Panc1 (cell line): ENCODE measurements at regions not wholly inside any gene's neighbourhood (a gene's known extent, or its start where the extent isn't known, plus 50 kb on each side); places are given as distances from the start of the nearest gene placed in this dataset.

ENCODE experiments used
- ATAC-seq: fragments of 200-7000 bp; cut with Tn5 transposase; 2 replicates; pipeline ENCODE4 v1.9.1; 2020; ENCODE audit warnings: mild to moderate bottlenecking, moderate library complexity
- BruUV-seq: library from RNA; stranded (reverse); fragments of 400-500 nt; replicated peaks from 2 replicates; lab custom pipeline; 2021; lab: Mats Ljungman, UMichigan
- CTCF ChIA-PET: fragments of 300-600 bp; sonication (Branson Sonifier 250); formaldehyde crosslinking; loops from one replicate; lab custom pipeline; 2022; ENCODE audit warnings: antibody characterized with exemption; lab: Charles Lee
- POLR2A ChIA-PET: fragments of 300-600 bp; sonication (Branson Sonifier 250); formaldehyde crosslinking; loops from one replicate; lab custom pipeline; 2022; ENCODE audit warnings: antibody characterized with exemption; lab: Charles Lee
- DNase-seq: peaks from one replicate; pipeline ENCODE4 v3.0.0-alpha.2; 2010; ENCODE audit warnings: low read depth, low spot score
- H3K27ac ChIP-seq: 2 replicates; pipeline ENCODE4 v1.5.1; 2011; ENCODE audit warnings: mild to moderate bottlenecking, low read length, inconsistent platforms
- H3K27me3 ChIP-seq: fragments of 200-500 bp; sonication (Bioruptor generic); 2 replicates; pipeline ENCODE4 v1.6.0; 2014; ENCODE audit warnings: low read length, inconsistent platforms; ENCODE audit not compliant: control insufficient read depth, insufficient read depth
- H3K36me3 ChIP-seq: fragments of 200-500 bp; sonication (Bioruptor generic); 2 replicates; pipeline ENCODE4 v1.5.1; 2014; ENCODE audit warnings: inconsistent platforms, mild to moderate bottlenecking, low read length, moderate library complexity; ENCODE audit not compliant: control insufficient read depth, insufficient read depth
- H3K4me1 ChIP-seq: 2 replicates; pipeline ENCODE4 v1.5.1; 2011; ENCODE audit warnings: inconsistent platforms, mild to moderate bottlenecking, low read length, moderate library complexity; ENCODE audit not compliant: control insufficient read depth, insufficient read depth
- H3K4me3 ChIP-seq, 2 experiments: 2 replicates each; pipeline ENCODE4 v1.5.1; 2011 to 2012; ENCODE audit warnings: low read depth in 2 of 2, low read length in 2 of 2, mild to moderate bottlenecking in 2 of 2, inconsistent platforms in 1 of 2, moderate library complexity in 1 of 2
- H3K9me3 ChIP-seq: fragments of 200-500 bp; sonication (Bioruptor generic); 2 replicates; pipeline ENCODE4 v1.5.1; 2014; ENCODE audit warnings: low read depth, mild to moderate bottlenecking, inconsistent platforms, low read length, moderate library complexity; ENCODE audit not compliant: control insufficient read depth, insufficient read depth
- POLR2AphosphoS5 ChIP-seq: IDR thresholded peaks from 2 replicates; pipeline ENCODE4 v1.6.1; 2012; ENCODE audit warnings: mild to moderate bottlenecking, low read depth, low read length, moderate library complexity
- SIN3A ChIP-seq: IDR thresholded peaks from 2 replicates; pipeline ENCODE4 v1.6.1; 2012; ENCODE audit warnings: low read depth, mild to moderate bottlenecking, low read length, moderate library complexity, borderline replicate concordance; ENCODE audit not compliant: insufficient read depth
- TCF7L2 ChIP-seq: IDR thresholded peaks from 2 replicates; pipeline ENCODE4 v1.6.1; 2011; ENCODE audit warnings: mild to moderate bottlenecking, low read depth, low read length, inconsistent platforms
- in situ Hi-C: cut with HindIII; loops from 2 replicates; pipeline ENCODE4 v1.10.0; 2016; ENCODE audit warnings: low sequenced_read_pairs, low pct_unique_long_range_greater_than_20kb
- intact Hi-C: fragments of 100-400 bp; cut with micrococcal nuclease; formaldehyde crosslinking; loops from one replicate; pipeline ENCODE4 v1.10.0; 2022; ENCODE audit not compliant: unreplicated experiment
- TF ChIP-seq, protein P1 (sequence below), 2 experiments: IDR thresholded peaks; 2 replicates each; pipeline ENCODE4 v1.6.1; 2011 to 2012; ENCODE audit warnings: low read depth in 2 of 2, control low read depth in 1 of 2, low read length in 1 of 2, mild to moderate bottlenecking in 1 of 2, moderate library complexity in 1 of 2; ENCODE audit not compliant: insufficient read depth in 1 of 2
- TF ChIP-seq, protein P2 (sequence below): fragments of 450-650 bp; IDR thresholded peaks from 2 replicates; pipeline ENCODE4 v1.5.1; 2017; ENCODE audit warnings: mild to moderate bottlenecking

DNA sequence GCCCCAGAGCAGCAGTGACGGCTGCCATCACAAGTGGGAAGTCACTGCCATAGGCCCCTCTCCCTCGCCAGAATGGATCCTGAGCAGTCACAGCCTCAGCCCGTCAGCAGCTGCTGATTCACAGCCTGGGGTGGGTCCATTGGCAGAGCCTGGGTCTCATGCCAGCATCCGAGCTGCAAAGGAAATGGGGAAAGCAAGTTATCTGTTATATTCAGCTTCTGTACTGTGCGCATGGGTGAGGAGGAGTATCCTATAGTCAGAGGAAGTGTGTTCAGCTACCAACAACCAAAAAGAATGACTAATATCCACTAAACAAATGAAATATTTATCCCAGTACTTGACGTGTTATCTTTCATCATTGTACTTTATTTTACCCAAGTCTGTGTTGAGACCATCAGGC lies 119.7 kb downstream of the RCN1 start:
- intact Hi-C loops (no loop called here), in situ Hi-C loops (no loop called here)
- peak; percentile 53; the same call in 1 of the 2 replicates for ATAC-seq
- CTCF ChIA-PET = interaction anchor here (0.6 kb wide), 1 partner anchor 113 kb away, joined by 3 read pairs; no protein-coding TSS in a partner anchor
- BruUV-seq = no TSS peak
- H3K4me1 ChIP-seq = no peaks in the 10 kb centered on the region
- no peak overlapping the region for H3K27ac ChIP-seq
- POLR2A ChIA-PET = no interaction called here
- no peaks in the 10 kb centered on the region for H3K36me3 ChIP-seq
- no peak overlapping the region for H3K4me3 ChIP-seq
- H3K9me3 ChIP-seq = no peaks in the 10 kb centered on the region
- TF ChIP-seq SIN3A (no peak), TCF7L2 (no peak), POLR2AphosphoS5 (no peak)
- TF ChIP-seq, protein P1, sequence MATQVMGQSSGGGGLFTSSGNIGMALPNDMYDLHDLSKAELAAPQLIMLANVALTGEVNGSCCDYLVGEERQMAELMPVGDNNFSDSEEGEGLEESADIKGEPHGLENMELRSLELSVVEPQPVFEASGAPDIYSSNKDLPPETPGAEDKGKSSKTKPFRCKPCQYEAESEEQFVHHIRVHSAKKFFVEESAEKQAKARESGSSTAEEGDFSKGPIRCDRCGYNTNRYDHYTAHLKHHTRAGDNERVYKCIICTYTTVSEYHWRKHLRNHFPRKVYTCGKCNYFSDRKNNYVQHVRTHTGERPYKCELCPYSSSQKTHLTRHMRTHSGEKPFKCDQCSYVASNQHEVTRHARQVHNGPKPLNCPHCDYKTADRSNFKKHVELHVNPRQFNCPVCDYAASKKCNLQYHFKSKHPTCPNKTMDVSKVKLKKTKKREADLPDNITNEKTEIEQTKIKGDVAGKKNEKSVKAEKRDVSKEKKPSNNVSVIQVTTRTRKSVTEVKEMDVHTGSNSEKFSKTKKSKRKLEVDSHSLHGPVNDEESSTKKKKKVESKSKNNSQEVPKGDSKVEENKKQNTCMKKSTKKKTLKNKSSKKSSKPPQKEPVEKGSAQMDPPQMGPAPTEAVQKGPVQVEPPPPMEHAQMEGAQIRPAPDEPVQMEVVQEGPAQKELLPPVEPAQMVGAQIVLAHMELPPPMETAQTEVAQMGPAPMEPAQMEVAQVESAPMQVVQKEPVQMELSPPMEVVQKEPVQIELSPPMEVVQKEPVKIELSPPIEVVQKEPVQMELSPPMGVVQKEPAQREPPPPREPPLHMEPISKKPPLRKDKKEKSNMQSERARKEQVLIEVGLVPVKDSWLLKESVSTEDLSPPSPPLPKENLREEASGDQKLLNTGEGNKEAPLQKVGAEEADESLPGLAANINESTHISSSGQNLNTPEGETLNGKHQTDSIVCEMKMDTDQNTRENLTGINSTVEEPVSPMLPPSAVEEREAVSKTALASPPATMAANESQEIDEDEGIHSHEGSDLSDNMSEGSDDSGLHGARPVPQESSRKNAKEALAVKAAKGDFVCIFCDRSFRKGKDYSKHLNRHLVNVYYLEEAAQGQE (IDR thresholded peaks at IDR 0.05; ENCODE audit: insufficient read depth in 1 of 2, low read depth in 2 of 2, low read length in 1 of 2) = no peak
- TF ChIP-seq, protein P2, sequence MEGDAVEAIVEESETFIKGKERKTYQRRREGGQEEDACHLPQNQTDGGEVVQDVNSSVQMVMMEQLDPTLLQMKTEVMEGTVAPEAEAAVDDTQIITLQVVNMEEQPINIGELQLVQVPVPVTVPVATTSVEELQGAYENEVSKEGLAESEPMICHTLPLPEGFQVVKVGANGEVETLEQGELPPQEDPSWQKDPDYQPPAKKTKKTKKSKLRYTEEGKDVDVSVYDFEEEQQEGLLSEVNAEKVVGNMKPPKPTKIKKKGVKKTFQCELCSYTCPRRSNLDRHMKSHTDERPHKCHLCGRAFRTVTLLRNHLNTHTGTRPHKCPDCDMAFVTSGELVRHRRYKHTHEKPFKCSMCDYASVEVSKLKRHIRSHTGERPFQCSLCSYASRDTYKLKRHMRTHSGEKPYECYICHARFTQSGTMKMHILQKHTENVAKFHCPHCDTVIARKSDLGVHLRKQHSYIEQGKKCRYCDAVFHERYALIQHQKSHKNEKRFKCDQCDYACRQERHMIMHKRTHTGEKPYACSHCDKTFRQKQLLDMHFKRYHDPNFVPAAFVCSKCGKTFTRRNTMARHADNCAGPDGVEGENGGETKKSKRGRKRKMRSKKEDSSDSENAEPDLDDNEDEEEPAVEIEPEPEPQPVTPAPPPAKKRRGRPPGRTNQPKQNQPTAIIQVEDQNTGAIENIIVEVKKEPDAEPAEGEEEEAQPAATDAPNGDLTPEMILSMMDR = no peak
- DNase-seq = no peak
- H3K27me3 ChIP-seq = peaks cover 3% of the 10 kb centered on the region; the same call in 1 of the 2 replicates

DNA sequence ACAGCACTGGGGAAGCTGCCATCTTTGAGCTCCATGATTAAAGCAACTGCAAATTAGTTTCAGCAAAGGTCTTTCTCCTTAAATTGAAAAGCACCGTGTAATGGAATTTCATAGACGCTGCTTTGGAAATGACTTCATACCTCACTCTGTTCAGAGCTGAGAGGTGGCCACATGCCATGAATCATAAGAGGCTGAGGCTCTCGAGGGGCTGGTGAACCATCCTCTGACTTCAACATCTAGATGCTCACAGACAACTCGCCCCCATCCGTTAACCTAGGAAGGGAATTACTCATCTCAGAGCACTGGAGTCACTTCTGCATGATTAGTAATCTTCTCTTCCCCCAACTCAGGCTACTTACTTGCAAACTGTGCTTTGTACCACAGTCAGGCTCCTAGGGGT lies 122.3 kb downstream of the RCN1 start:
- in situ Hi-C loops = no loop called here
- ChIA-PET POLR2A (no interaction called here), CTCF (no interaction called here)
- no peaks in the 10 kb centered on the region for H3K4me1 ChIP-seq
- TF ChIP-seq, protein P1 (IDR thresholded peaks at IDR 0.05; ENCODE audit: insufficient read depth in 1 of 2, low read depth in 2 of 2, low read length in 1 of 2) = no peak
- no peak for TF ChIP-seq SIN3A
- TF ChIP-seq, protein P2 = no peak
- peaks cover 3% of the 10 kb centered on the region; the same call in 1 of the 2 replicates for H3K27me3 ChIP-seq
- no peaks in the 10 kb centered on the region for H3K36me3 ChIP-seq
- DNase-seq (no peak), ATAC-seq (no peak)
- no TSS peak for BruUV-seq
- no peaks in the 10 kb centered on the region for H3K9me3 ChIP-seq
- intact Hi-C loops = no loop called here
- no peak overlapping the region for H3K27ac ChIP-seq
- no peak overlapping the region for H3K4me3 ChIP-seq
